GM19395 (cell line): ENCODE measurements at regions not wholly inside any gene's neighbourhood (a gene's known extent, or its start where the extent isn't known, plus 50 kb on each side); places are given as distances from the start of the nearest gene placed in this dataset.
"Not testable (repeated sequence)": the region's sequence is repeated elsewhere in the genome, so short reads cannot be mapped to it uniquely, and the experiment has no call there.

Experiments
- ATAC-seq: cut with Tn5 transposase; IDR thresholded peaks from one replicate; pipeline ENCODE4 v1.9.1; 2021; ENCODE audit warnings: mild to moderate bottlenecking, moderate library complexity; ENCODE audit not compliant: unreplicated experiment

GRCh38 chr1:185681034-185681633 lies 53.1 kb upstream of the HMCN1 start:
- ATAC-seq, result peak; percentile 76

GRCh38 chr1:185680453-185680852 lies 53.7 kb upstream of the HMCN1 start:
- no peak for ATAC-seq

- ATAC-seq, result no peak
These were observed 55.0 kb upstream of the HMCN1 start for GRCh38 chr1:185679220-185679619.

- ATAC-seq, result no peak
These were observed 57.2 kb upstream of the HMCN1 start for GRCh38 chr1:185676969-185677368.

- peak; percentile 91 for ATAC-seq
These were observed 60.0 kb upstream of the HMCN1 start for GRCh38 chr1:185674201-185674600.

- ATAC-seq, result no peak
These were observed 61.4 kb upstream of the HMCN1 start for GRCh38 chr1:185672719-185673360.

- peak; percentile 45 for ATAC-seq
These were observed 64.0 kb upstream of the HMCN1 start for GRCh38 chr1:185670187-185670627.

GRCh38 chr1:185668013-185668412 lies 66.2 kb upstream of the HMCN1 start:
- no peak for ATAC-seq

- no peak for ATAC-seq
These were observed 67.6 kb upstream of the HMCN1 start for GRCh38 chr1:185666582-185666981.

- no peak for ATAC-seq
These were observed 70.4 kb upstream of the HMCN1 start for GRCh38 chr1:185663771-185664296.

GRCh38 chr1:185663332-185663731 lies 70.9 kb upstream of the HMCN1 start:
- ATAC-seq, result no peak

GRCh38 chr1:185661971-185662370 lies 72.2 kb upstream of the HMCN1 start:
- ATAC-seq, result no peak

GRCh38 chr1:185656663-185657062 lies 77.5 kb upstream of the HMCN1 start:
- ATAC-seq, result no peak

GRCh38 chr1:185654952-185655314 lies 79.3 kb upstream of the HMCN1 start:
- no peak for ATAC-seq

- ATAC-seq, result no peak
These were observed 79.8 kb upstream of the HMCN1 start for GRCh38 chr1:185654199-185654951.

- no peak for ATAC-seq
These were observed 80.6 kb upstream of the HMCN1 start for GRCh38 chr1:185653615-185654014.

GRCh38 chr1:185652348-185652747 lies 81.8 kb upstream of the HMCN1 start:
- ATAC-seq, result no peak

- ATAC-seq, result no peak
These were observed 83.5 kb upstream of the HMCN1 start for GRCh38 chr1:185650602-185651230.

GRCh38 chr1:185648858-185649589 lies 85.2 kb upstream of the HMCN1 start:
- ATAC-seq, result no peak

GRCh38 chr1:185647597-185648267 lies 86.5 kb upstream of the HMCN1 start:
- not testable (repeated sequence) for ATAC-seq
